Fibroblast of lung (primary cell): ENCODE measurements at regions not wholly inside any gene's neighbourhood (a gene's known extent, or its start where the extent isn't known, plus 50 kb on each side); places are given as distances from the start of the nearest gene placed in this dataset.

ENCODE experiments used
- DNase-seq, 2 donors: peaks; one replicate each; pipeline versions ENCODE4 v3.0.0 to v3.0.0-alpha.2; 2010; ENCODE audit warnings: low read depth in 2 of 2
- H2AFZ ChIP-seq: 2 replicates; pipeline ENCODE4 v1.5.1; 2012; ENCODE audit warnings: low read length, control low read depth, inconsistent platforms
- H3K27ac ChIP-seq: 2 replicates; pipeline ENCODE4 v1.5.1; 2011; ENCODE audit warnings: low read length, control low read depth; ENCODE audit not compliant: insufficient read depth
- H3K27me3 ChIP-seq: 2 replicates; pipeline ENCODE4 v1.5.1; 2011; ENCODE audit warnings: mild to moderate bottlenecking, low read length; ENCODE audit not compliant: control insufficient read depth, insufficient read depth
- H3K36me3 ChIP-seq: 2 replicates; pipeline ENCODE4 v1.5.1; 2011; ENCODE audit warnings: low read length; ENCODE audit not compliant: control insufficient read depth, insufficient read depth
- H3K4me1 ChIP-seq: 2 replicates; pipeline ENCODE4 v1.5.1; 2011; ENCODE audit warnings: low read length; ENCODE audit not compliant: control insufficient read depth, insufficient read depth; ENCODE audit errors: extremely low read depth
- H3K4me2 ChIP-seq: 2 replicates; pipeline ENCODE4 v1.5.1; 2011; ENCODE audit warnings: low read length, control low read depth; ENCODE audit not compliant: insufficient read depth; ENCODE audit errors: extremely low read depth
- H3K4me3 ChIP-seq, 4 experiments: fragments of 200-600 bp in 1 of 4; sonication (generic) in 1 of 4; replicated peaks in 1 of 4; 2 replicates each; pipeline ENCODE4 v1.5.1; 2011 to 2016; ENCODE audit warnings: low read length in 4 of 4, low read depth in 3 of 4, mild to moderate bottlenecking in 3 of 4, control low read depth in 2 of 4, inconsistent platforms in 1 of 4, mixed read lengths in 1 of 4; ENCODE audit not compliant: insufficient read depth in 1 of 4; ENCODE audit errors: control extremely low read depth in 1 of 4
- H3K79me2 ChIP-seq: 2 replicates; pipeline ENCODE4 v1.5.1; 2012; ENCODE audit warnings: mild to moderate bottlenecking, low read length, inconsistent platforms; ENCODE audit not compliant: control insufficient read depth, insufficient read depth
- H3K9ac ChIP-seq: 2 replicates; pipeline ENCODE4 v1.5.1; 2011; ENCODE audit warnings: mild to moderate bottlenecking, low read length, control low read depth; ENCODE audit not compliant: insufficient read depth
- H3K9me3 ChIP-seq: 2 replicates; pipeline ENCODE4 v1.5.1; 2012; ENCODE audit warnings: low read depth, low read length; ENCODE audit not compliant: control insufficient read depth, insufficient read depth
- H4K20me1 ChIP-seq: 2 replicates; pipeline ENCODE4 v1.5.1; 2011; ENCODE audit warnings: low read length; ENCODE audit not compliant: control insufficient read depth, insufficient read depth; ENCODE audit errors: extremely low read depth
- EZH2 ChIP-seq: IDR thresholded peaks from 2 replicates; pipeline ENCODE4 v1.5.1; 2012; ENCODE audit warnings: low read length, control low read depth, mild to moderate bottlenecking; ENCODE audit errors: missing control alignments
- TF ChIP-seq, protein P1 (sequence below), 2 donors: IDR thresholded peaks in 1 of 2; conservative IDR thresholded peaks in 1 of 2; 1 replicate in 1 of 2; 2 replicates in 1 of 2; pipeline ENCODE4 v1.5.1; 2011 to 2012; ENCODE audit warnings: low read length in 2 of 2, control low read depth in 1 of 2, inconsistent platforms in 1 of 2, low read depth in 1 of 2, mild to moderate bottlenecking in 1 of 2

DNA sequence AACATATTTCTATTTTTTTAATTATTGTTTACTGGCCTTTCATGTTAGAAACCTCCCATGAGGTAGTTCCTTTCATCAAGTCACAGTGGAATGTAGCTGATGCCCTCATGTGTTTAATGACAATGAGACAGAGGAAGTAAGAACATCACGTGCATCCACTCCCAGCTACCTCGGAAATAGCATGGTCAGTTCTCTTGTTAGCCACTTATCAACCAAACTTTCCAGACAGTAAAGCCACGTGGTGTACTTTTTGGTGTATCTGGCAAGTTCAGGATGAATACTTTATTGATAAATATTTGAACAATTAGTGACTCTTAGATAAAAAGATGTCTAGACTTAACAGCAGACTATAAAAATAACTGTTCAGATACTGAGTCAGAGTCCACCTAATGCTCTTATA, 781.7 kb downstream of the MECOM start:
- Histone ChIP-seq H3K79me2 (no peaks in the 10 kb centered on the region), H3K4me3 (no peak overlapping the region), H3K27ac (no peak overlapping the region), H3K4me1 (peaks cover 4% of the 10 kb centered on the region), H3K9me3 (no peaks in the 10 kb centered on the region), H2AFZ (no peak overlapping the region), H3K4me2 (no peak overlapping the region), H4K20me1 (no peaks in the 10 kb centered on the region), H3K36me3 (no peaks in the 10 kb centered on the region), H3K27me3 (no peaks in the 10 kb centered on the region), H3K9ac (no peak overlapping the region)
- TF ChIP-seq, protein P1, sequence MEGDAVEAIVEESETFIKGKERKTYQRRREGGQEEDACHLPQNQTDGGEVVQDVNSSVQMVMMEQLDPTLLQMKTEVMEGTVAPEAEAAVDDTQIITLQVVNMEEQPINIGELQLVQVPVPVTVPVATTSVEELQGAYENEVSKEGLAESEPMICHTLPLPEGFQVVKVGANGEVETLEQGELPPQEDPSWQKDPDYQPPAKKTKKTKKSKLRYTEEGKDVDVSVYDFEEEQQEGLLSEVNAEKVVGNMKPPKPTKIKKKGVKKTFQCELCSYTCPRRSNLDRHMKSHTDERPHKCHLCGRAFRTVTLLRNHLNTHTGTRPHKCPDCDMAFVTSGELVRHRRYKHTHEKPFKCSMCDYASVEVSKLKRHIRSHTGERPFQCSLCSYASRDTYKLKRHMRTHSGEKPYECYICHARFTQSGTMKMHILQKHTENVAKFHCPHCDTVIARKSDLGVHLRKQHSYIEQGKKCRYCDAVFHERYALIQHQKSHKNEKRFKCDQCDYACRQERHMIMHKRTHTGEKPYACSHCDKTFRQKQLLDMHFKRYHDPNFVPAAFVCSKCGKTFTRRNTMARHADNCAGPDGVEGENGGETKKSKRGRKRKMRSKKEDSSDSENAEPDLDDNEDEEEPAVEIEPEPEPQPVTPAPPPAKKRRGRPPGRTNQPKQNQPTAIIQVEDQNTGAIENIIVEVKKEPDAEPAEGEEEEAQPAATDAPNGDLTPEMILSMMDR (conservative IDR thresholded peaks at IDR 0.05 in 1 of 2, IDR thresholded peaks at IDR 0.05 in 1 of 2; ENCODE audit: low read depth in 1 of 2, low read length in 2 of 2): no peak
- TF ChIP-seq EZH2: no peak
- peak in 1 of 2 donors; percentile 86 for DNase-seq

DNA sequence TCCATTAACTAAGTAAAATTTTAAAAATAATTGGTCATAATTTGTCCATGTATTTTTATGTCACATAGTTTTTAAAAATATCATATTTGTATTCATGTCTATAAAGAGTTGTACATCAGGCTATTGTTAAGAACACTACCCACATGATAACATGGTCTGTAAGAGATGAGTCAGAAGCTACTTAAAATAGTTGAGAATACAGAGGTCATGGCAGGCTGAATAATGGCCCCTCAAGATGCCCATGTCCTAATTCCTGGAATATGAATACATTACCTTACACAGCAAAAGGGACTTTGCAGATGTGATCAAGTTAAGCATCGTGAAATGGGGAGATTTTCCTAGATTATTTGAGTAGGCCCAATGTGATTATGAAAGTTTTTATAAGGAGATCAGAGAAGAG, 782.9 kb upstream of the GOLIM4 start:
- Histone ChIP-seq H3K79me2 (no peaks in the 10 kb centered on the region), H2AFZ (no peak overlapping the region), H3K27me3 (no peaks in the 10 kb centered on the region), H4K20me1 (no peaks in the 10 kb centered on the region), H3K4me2 (no peak overlapping the region), H3K9me3 (no peaks in the 10 kb centered on the region), H3K9ac (no peak overlapping the region), H3K4me3 (no peak overlapping the region), H3K27ac (no peak overlapping the region), H3K4me1 (no peaks in the 10 kb centered on the region), H3K36me3 (no peaks in the 10 kb centered on the region)
- peak; percentile 50 to 84 for DNase-seq
- TF ChIP-seq, protein P1 (conservative IDR thresholded peaks at IDR 0.05 in 1 of 2, IDR thresholded peaks at IDR 0.05 in 1 of 2; ENCODE audit: low read depth in 1 of 2, low read length in 2 of 2): no peak
- no peak for TF ChIP-seq EZH2

DNA sequence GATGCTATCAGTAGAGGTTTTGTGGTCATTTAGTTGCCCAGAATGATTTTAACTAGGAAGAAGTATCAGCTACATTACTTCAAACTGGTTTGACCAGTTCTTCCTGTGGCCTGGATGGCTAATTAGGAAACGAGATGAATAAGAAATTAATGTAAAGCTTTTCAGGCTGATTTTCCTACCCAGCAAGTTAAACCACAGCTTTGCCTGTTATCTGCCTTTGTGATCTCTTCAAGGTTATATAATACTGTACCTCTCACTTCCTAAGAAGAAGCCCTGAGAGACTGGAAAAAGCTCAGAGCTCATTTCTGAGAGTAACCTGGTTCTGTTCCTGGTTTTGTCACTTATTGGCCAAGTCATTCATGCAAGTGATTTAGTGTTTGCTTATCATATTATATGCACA, 782.2 kb upstream of the GOLIM4 start:
- Histone ChIP-seq H3K4me1 (no peaks in the 10 kb centered on the region), H3K9ac (no peak overlapping the region), H3K4me2 (no peak overlapping the region), H3K27me3 (no peaks in the 10 kb centered on the region), H3K4me3 (no peak overlapping the region), H3K27ac (no peak overlapping the region), H3K36me3 (no peaks in the 10 kb centered on the region), H2AFZ (no peak overlapping the region), H3K79me2 (no peaks in the 10 kb centered on the region), H4K20me1 (no peaks in the 10 kb centered on the region), H3K9me3 (no peaks in the 10 kb centered on the region)
- TF ChIP-seq, protein P1 (conservative IDR thresholded peaks at IDR 0.05 in 1 of 2, IDR thresholded peaks at IDR 0.05 in 1 of 2; ENCODE audit: low read depth in 1 of 2, low read length in 2 of 2): no peak
- DNase-seq: no peak
